Panc1 (cell line): ENCODE measurements at regions not wholly inside any gene's neighbourhood (a gene's known extent, or its start where the extent isn't known, plus 50 kb on each side); places are given as distances from the start of the nearest gene placed in this dataset.

Experiments
- CTCF ChIP-seq: fragments of 450-650 bp; IDR thresholded peaks from 2 replicates; pipeline ENCODE4 v1.5.1; 2017; ENCODE audit warnings: mild to moderate bottlenecking
- POLR2AphosphoS5 ChIP-seq: IDR thresholded peaks from 2 replicates; pipeline ENCODE4 v1.6.1; 2012; ENCODE audit warnings: mild to moderate bottlenecking, low read depth, low read length, moderate library complexity
- REST ChIP-seq, 2 experiments: IDR thresholded peaks; 2 replicates each; pipeline ENCODE4 v1.6.1; 2011 to 2012; ENCODE audit warnings: low read depth in 2 of 2, control low read depth in 1 of 2, low read length in 1 of 2, mild to moderate bottlenecking in 1 of 2, moderate library complexity in 1 of 2; ENCODE audit not compliant: insufficient read depth in 1 of 2

- TF ChIP-seq REST (IDR thresholded peaks at IDR 0.05; ENCODE audit: insufficient read depth in 1 of 2, low read depth in 2 of 2, low read length in 1 of 2): no peak
- TF ChIP-seq POLR2AphosphoS5: no peak
- no peak for TF ChIP-seq CTCF
Measured at GRCh38 chr4:156527237-156527993, 444.2 kb downstream of the PDGFC start.
